HG03196 (cell line): ENCODE measurements at regions not wholly inside any gene's neighbourhood (a gene's known extent, or its start where the extent isn't known, plus 50 kb on each side); places are given as distances from the start of the nearest gene placed in this dataset.
"Not testable (repeated sequence)": the region's sequence is repeated elsewhere in the genome, so short reads cannot be mapped to it uniquely, and the experiment has no call there.

Experiments
- ATAC-seq: cut with Tn5 transposase; IDR thresholded peaks from one replicate; pipeline ENCODE4 v1.9.1; 2021; ENCODE audit not compliant: unreplicated experiment

- ATAC-seq, result not testable (repeated sequence)
Measured at GRCh38 chr14:51467392-51467791, 184.3 kb upstream of the FRMD6 start.

DNA sequence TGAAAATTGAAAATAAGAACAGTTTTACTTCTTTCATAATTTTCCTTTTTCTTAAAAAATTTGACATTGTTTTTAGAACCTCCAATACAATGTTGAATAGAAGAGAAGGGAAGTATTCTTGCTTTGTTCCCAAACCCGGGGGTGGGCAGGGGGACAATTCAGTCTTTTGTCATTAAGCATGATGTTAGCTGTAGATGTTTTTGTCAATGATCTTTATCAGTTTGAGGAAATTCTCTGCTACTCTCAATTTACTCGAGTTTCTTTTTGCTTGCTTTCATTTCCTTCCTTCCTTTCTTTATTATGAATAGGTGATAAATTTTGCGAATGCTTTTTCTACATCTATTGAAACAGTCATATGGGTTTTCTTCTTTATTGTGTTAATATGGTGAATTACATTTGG lies 183.2 kb upstream of the FRMD6 start:
- no peak for ATAC-seq

GRCh38 chr14:51472881-51473280 lies 178.8 kb upstream of the FRMD6 start:
- ATAC-seq, result no peak

GRCh38 chr14:51473351-51473750 lies 178.4 kb upstream of the FRMD6 start:
- no peak for ATAC-seq

GRCh38 chr14:51473808-51474565 lies 177.7 kb upstream of the FRMD6 start:
- ATAC-seq, result no peak

GRCh38 chr14:51474854-51475253 lies 176.9 kb upstream of the FRMD6 start:
- ATAC-seq, result no peak

DNA sequence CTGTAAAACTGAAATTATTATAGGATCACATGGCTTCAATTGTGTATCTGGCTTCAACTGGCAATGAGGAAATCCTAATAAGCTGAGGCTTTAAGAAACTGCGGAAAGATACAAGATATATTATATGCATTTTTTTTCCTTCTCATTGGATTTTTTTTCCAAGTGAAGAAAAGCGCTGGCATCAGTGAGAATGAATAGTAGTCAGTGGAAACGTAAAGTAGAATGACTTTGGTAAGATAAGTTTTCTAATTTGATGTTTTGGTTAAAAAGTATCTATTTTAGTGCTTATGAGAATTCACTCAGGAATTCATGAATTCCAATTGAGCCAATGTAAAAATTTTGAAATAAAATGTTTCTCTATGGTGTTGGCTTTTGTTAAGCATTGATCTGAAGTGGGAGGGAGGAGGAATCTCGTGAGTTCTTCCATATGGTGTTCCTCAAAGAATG lies 173.5 kb upstream of the FRMD6 start:
- no peak for ATAC-seq

- ATAC-seq, result peak; percentile 65
Measured at GRCh38 chr14:51479584-51480325, 172.0 kb upstream of the FRMD6 start.

GRCh38 chr14:51481643-51482042 lies 170.1 kb upstream of the FRMD6 start:
- ATAC-seq, result no peak

- ATAC-seq, result no peak
Measured at GRCh38 chr14:51482102-51482501, 169.6 kb upstream of the FRMD6 start.

- ATAC-seq, result no peak
Measured at GRCh38 chr14:51484485-51484884, 167.2 kb upstream of the FRMD6 start.

DNA sequence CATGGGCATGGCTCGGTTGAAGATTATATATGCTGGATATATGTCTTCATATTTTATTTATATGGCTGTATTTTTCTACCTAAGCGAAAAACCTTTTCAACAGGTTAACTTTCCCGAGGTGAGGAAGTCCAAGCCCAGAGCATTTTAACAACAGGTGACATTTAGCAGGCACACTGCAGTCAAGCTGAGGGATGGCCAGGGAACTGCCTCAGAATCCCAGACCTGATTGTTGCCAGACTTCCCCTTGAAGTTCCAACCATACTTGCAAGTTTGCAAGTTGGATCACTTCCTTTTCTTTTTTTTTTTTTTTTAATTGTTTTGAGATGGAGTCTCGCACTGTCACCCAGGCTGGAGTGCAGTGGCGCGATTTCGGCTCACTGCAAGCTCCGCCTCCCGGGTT lies 166.0 kb upstream of the FRMD6 start:
- no peak for ATAC-seq

GRCh38 chr14:51487848-51488247 lies 163.9 kb upstream of the FRMD6 start:
- no peak for ATAC-seq

DNA sequence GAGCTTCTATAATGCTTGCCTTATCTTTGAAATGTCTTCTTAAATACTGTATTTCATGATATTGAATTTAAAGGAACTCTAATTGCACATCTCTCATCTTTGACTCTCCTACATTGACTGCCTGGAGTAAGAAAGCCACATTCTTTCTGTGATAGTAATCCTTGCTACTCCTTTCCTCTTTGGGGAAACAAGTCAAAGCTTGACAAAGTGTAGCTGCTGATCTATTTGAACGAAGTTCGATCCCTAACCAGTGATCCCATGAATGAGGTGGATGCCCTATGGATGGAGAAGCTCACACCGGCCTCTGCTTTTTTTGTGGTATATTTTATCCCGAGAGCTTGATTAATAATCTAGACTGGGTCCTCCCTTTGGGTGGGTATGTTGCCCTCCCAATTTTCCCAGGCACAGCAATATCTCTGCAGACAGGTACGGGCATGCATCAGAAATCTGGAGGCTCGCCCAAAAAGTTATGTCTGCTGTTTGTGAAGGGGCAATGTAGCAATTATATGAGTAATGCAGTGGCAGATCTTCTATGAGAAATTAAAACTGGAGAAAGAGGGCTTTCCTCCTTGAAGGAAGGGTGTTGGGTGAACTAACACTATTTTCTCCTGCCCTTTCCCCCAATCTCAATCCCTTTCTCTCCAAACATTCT lies 163.0 kb upstream of the FRMD6 start:
- no peak for ATAC-seq

DNA sequence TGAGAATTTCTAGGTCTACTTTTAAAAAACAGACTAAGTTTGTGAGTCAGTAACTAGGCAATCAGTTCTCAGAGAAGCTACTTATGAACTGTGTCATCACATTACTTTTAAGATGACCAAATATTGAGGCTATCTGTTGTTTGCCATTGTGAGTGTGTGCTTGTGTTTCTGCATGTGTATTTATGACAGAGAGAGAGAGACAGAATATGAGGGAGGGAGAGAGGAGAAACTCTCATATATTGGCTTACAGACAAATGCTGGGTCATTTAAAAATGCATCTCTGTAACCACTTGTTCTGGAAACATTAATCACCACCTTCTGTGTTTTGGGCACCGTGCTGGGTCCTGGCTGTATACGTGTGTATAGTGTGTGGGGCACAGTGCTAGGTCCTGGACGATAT lies 161.5 kb upstream of the FRMD6 start:
- no peak for ATAC-seq

DNA sequence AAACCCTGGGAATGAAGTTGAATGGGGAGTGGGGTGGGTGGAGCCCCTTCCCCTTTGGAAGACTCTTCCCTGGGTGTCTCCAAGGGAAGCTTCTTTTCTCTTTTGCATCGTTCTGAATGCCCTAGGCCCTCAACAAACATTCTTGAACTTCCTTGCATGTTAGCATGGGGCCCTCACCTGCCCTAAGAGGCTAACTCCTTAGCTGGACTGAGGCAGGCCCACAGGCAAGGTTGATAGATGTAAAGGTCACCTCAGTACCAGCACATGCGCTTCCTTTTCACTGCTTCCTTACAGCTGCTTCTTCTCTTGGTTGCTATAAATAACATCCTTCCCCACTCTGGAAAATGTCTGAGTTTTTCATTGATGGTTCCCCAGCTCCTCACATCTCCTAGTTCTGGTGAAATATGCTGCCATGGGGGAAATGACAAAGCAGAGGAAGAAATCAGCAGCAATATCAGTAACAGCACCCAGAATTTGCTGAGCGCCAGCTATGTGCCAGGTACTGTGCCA lies 160.6 kb upstream of the FRMD6 start:
- ATAC-seq, result no peak

- no peak for ATAC-seq
Measured at GRCh38 chr14:51491776-51492175, 159.9 kb upstream of the FRMD6 start.

GRCh38 chr14:51495319-51495718 lies 156.4 kb upstream of the FRMD6 start:
- no peak for ATAC-seq

- no peak for ATAC-seq
Measured at GRCh38 chr14:51498411-51499227, 153.1 kb upstream of the FRMD6 start.

DNA sequence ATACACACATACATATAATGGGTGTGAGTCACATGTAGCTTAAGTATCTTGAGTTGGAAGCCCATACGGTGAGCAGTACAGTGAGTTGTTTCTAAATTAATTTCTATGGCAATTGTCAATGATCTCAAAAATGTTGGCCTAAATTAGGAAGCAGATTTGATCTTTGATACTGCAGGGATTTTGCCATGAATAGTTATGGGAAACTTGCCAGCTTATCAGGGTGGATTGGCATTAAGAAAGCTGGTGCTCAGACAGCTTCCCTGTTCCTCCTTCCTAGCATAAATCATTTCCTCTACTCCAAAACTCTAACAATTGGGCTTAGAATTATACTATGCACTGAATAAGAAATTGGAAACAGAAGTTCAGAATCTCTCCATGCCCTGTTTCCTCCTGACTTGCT lies 150.9 kb upstream of the FRMD6 start:
- no peak for ATAC-seq

DNA sequence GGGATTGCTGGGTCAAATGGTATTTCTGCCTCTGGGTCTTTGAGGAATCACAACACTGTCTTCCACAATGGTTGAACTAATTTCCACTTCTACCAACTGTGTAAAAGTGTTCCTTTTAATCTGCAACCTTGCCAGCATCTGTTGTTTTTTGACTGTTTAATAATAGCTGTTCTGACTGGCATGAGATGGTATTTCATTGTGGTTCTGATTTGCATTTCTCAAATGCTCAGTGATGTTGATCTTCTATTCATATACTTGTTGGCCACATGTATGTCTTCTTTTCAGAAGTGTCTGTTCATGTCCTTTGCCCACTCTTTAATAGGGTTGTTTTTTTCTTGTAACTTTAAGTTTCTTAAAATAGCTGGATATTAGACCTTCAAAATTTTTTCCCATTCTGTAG lies 150.0 kb upstream of the FRMD6 start:
- no peak for ATAC-seq
